ACC112 (cell line): ENCODE measurements at regions not wholly inside any gene's neighbourhood (a gene's known extent, or its start where the extent isn't known, plus 50 kb on each side); places are given as distances from the start of the nearest gene placed in this dataset.
A peak's percentile ranks its signal among the peaks of the same experiment; 100 is the strongest.

Experiments
- H2AFZ ChIP-seq: fragments of 200-600 bp; sonication (generic); one replicate; pipeline ENCODE4 v1.6.0; 2017; ENCODE audit warnings: antibody characterized with exemption, low read length; ENCODE audit not compliant: unreplicated experiment
- H3K27ac ChIP-seq: fragments of 200-600 bp; sonication (generic); 2 replicates; pipeline ENCODE4 v1.5.1; 2014; ENCODE audit warnings: low read depth, mild to moderate bottlenecking, antibody characterized with exemption, low read length, moderate library complexity
- H3K27me3 ChIP-seq: fragments of 200-600 bp; sonication (generic); 2 replicates; pipeline ENCODE4 v1.6.1; 2014; ENCODE audit warnings: mild to moderate bottlenecking, antibody characterized with exemption, low read length, moderate library complexity, mixed read lengths; ENCODE audit not compliant: insufficient read depth
- H3K36me3 ChIP-seq: fragments of 200-600 bp; sonication (generic); 2 replicates; pipeline ENCODE4 v1.6.1; 2016; ENCODE audit warnings: mild to moderate bottlenecking, antibody characterized with exemption, low read length, moderate library complexity, mixed read lengths; ENCODE audit not compliant: insufficient read depth
- H3K4me1 ChIP-seq: fragments of 200-600 bp; sonication (generic); one replicate; pipeline ENCODE4 v1.6.1; 2016; ENCODE audit warnings: low read length, mixed read lengths; ENCODE audit not compliant: insufficient read depth, unreplicated experiment, control insufficient read depth
- H3K4me3 ChIP-seq: fragments of 200-600 bp; sonication (generic); 2 replicates; pipeline ENCODE4 v1.5.1; 2014; ENCODE audit warnings: mild to moderate bottlenecking, low read depth, low read length
- H3K79me2 ChIP-seq: fragments of 200-600 bp; sonication (generic); one replicate; pipeline ENCODE4 v1.6.0; 2016; ENCODE audit warnings: low read length; ENCODE audit not compliant: control insufficient read depth, unreplicated experiment, insufficient read depth

- Histone ChIP-seq H3K79me2 (no peaks in the 10 kb centered on the region), H2AFZ (no peak overlapping the region), H3K36me3 (no peaks in the 10 kb centered on the region), H3K27ac (no peak overlapping the region), H3K4me3 (no peak overlapping the region), H3K4me1 (no peaks in the 10 kb centered on the region), H3K27me3 (no peaks in the 10 kb centered on the region)
Measured at GRCh38 chr12:28601570-28602058, 411.4 kb downstream of the CCDC91 start.

- no peaks in the 10 kb centered on the region for H3K79me2 ChIP-seq
- no peaks in the 10 kb centered on the region for H3K36me3 ChIP-seq
- H3K4me1 ChIP-seq = no peaks in the 10 kb centered on the region
- H3K27me3 ChIP-seq = no peaks in the 10 kb centered on the region
- H3K27ac ChIP-seq = no peak overlapping the region
- H3K4me3 ChIP-seq = no peak overlapping the region
- no peak overlapping the region for H2AFZ ChIP-seq
Measured at GRCh38 chr12:28602786-28603185, 412.5 kb downstream of the CCDC91 start.

- Histone ChIP-seq H3K27me3 (no peaks in the 10 kb centered on the region), H2AFZ (no peak overlapping the region), H3K36me3 (no peaks in the 10 kb centered on the region), H3K4me3 (no peak overlapping the region), H3K27ac (no peak overlapping the region), H3K79me2 (no peaks in the 10 kb centered on the region), H3K4me1 (no peaks in the 10 kb centered on the region)
Measured at GRCh38 chr12:28603239-28603638, 413.0 kb downstream of the CCDC91 start.

GRCh38 chr12:28603801-28604200 is 413.5 kb downstream of the CCDC91 start:
- H3K36me3 ChIP-seq = no peaks in the 10 kb centered on the region
- no peak overlapping the region for H2AFZ ChIP-seq
- H3K4me3 ChIP-seq = no peak overlapping the region
- H3K27me3 ChIP-seq = no peaks in the 10 kb centered on the region
- H3K4me1 ChIP-seq = no peaks in the 10 kb centered on the region
- H3K27ac ChIP-seq = no peak overlapping the region
- H3K79me2 ChIP-seq = no peaks in the 10 kb centered on the region

- no peak overlapping the region for H3K4me3 ChIP-seq
- no peaks in the 10 kb centered on the region for H3K4me1 ChIP-seq
- no peaks in the 10 kb centered on the region for H3K27me3 ChIP-seq
- no peaks in the 10 kb centered on the region for H3K36me3 ChIP-seq
- no peak overlapping the region for H2AFZ ChIP-seq
- no peak overlapping the region for H3K27ac ChIP-seq
- no peaks in the 10 kb centered on the region for H3K79me2 ChIP-seq
Measured at GRCh38 chr12:28604240-28604639, 414.0 kb downstream of the CCDC91 start.

- Histone ChIP-seq H3K79me2 (no peaks in the 10 kb centered on the region), H3K27ac (no peak overlapping the region), H3K4me1 (peaks cover 13% of the 10 kb centered on the region), H2AFZ (no peak overlapping the region), H3K27me3 (no peaks in the 10 kb centered on the region), H3K36me3 (no peaks in the 10 kb centered on the region), H3K4me3 (no peak overlapping the region)
Measured at GRCh38 chr12:28606967-28607557, 416.8 kb downstream of the CCDC91 start.

GRCh38 chr12:28610401-28611114 is 420.3 kb downstream of the CCDC91 start:
- H3K79me2 ChIP-seq = no peaks in the 10 kb centered on the region
- peaks cover 13% of the 10 kb centered on the region for H3K4me1 ChIP-seq
- H3K27me3 ChIP-seq = no peaks in the 10 kb centered on the region
- peak overlapping the region; percentile 68 for H3K27ac ChIP-seq
- H3K36me3 ChIP-seq = no peaks in the 10 kb centered on the region
- no peak overlapping the region for H2AFZ ChIP-seq
- no peak overlapping the region for H3K4me3 ChIP-seq

GRCh38 chr12:28611115-28611435 is 420.8 kb downstream of the CCDC91 start:
- H3K79me2 ChIP-seq = no peaks in the 10 kb centered on the region
- H3K36me3 ChIP-seq = no peaks in the 10 kb centered on the region
- peak overlapping the region; percentile 68 for H3K27ac ChIP-seq
- H3K4me1 ChIP-seq = peaks cover 13% of the 10 kb centered on the region
- H2AFZ ChIP-seq = peak overlapping the region; percentile 72
- no peaks in the 10 kb centered on the region for H3K27me3 ChIP-seq
- H3K4me3 ChIP-seq = no peak overlapping the region

- Histone ChIP-seq H3K79me2 (no peaks in the 10 kb centered on the region), H3K27me3 (no peaks in the 10 kb centered on the region), H3K4me3 (no peak overlapping the region), H3K4me1 (peaks cover 13% of the 10 kb centered on the region), H3K27ac (peak overlapping the region; percentile 68), H3K36me3 (no peaks in the 10 kb centered on the region), H2AFZ (peak overlapping the region; percentile 72)
Measured at GRCh38 chr12:28611449-28611848, 421.2 kb downstream of the CCDC91 start.

GRCh38 chr12:28618171-28618570 is 427.9 kb downstream of the CCDC91 start:
- H2AFZ ChIP-seq = no peak overlapping the region
- no peaks in the 10 kb centered on the region for H3K36me3 ChIP-seq
- no peaks in the 10 kb centered on the region for H3K79me2 ChIP-seq
- no peak overlapping the region for H3K27ac ChIP-seq
- no peaks in the 10 kb centered on the region for H3K4me1 ChIP-seq
- H3K27me3 ChIP-seq = no peaks in the 10 kb centered on the region
- H3K4me3 ChIP-seq = no peak overlapping the region

GRCh38 chr12:28618772-28619171 is 428.5 kb downstream of the CCDC91 start:
- H3K36me3 ChIP-seq = no peaks in the 10 kb centered on the region
- H2AFZ ChIP-seq = no peak overlapping the region
- no peak overlapping the region for H3K4me3 ChIP-seq
- H3K27ac ChIP-seq = no peak overlapping the region
- no peaks in the 10 kb centered on the region for H3K27me3 ChIP-seq
- H3K79me2 ChIP-seq = no peaks in the 10 kb centered on the region
- H3K4me1 ChIP-seq = no peaks in the 10 kb centered on the region
